CD14-positive monocyte (primary cell): ENCODE measurements at regions not wholly inside any gene's neighbourhood (a gene's known extent, or its start where the extent isn't known, plus 50 kb on each side); places are given as distances from the start of the nearest gene placed in this dataset.

ENCODE experiments used
- DNase-seq, 3 donors: peaks; one replicate each; pipeline ENCODE4 v3.0.0-alpha.2; 2011 to 2022
- H2AFZ ChIP-seq: 2 replicates; pipeline ENCODE4 v1.6.0; 2012; ENCODE audit warnings: mild to moderate bottlenecking, low read depth, low read length, inconsistent platforms; ENCODE audit not compliant: insufficient read depth, poor library complexity, severe bottlenecking
- H3K27ac ChIP-seq, 2 donors: 1 replicate in 1 of 2; 2 replicates in 1 of 2; pipeline ENCODE4 v1.5.1; 2012 to 2013; ENCODE audit warnings: low read length in 2 of 2, control low read depth in 1 of 2, inconsistent platforms in 1 of 2, low read depth in 1 of 2, mild to moderate bottlenecking in 1 of 2
- H3K27me3 ChIP-seq, 2 donors: one replicate each; pipeline versions ENCODE4 v1.6.0 to v1.6.1; 2011 to 2013; ENCODE audit warnings: low read length in 2 of 2; ENCODE audit not compliant: control insufficient read depth in 2 of 2, insufficient read depth in 2 of 2
- H3K36me3 ChIP-seq, 2 donors: replicated peaks in 1 of 2; 1 replicate in 1 of 2; 2 replicates in 1 of 2; pipeline versions ENCODE4 v1.5.1 to v1.6.1; 2012 to 2013; ENCODE audit warnings: low read length in 2 of 2, control low read depth in 1 of 2, inconsistent platforms in 1 of 2, mild to moderate bottlenecking in 1 of 2; ENCODE audit not compliant: insufficient read depth in 2 of 2, control insufficient read depth in 1 of 2
- H3K4me1 ChIP-seq, 2 donors: 1 replicate in 1 of 2; 2 replicates in 1 of 2; pipeline versions ENCODE4 v1.5.1 to v1.6.1; 2012 to 2013; ENCODE audit warnings: low read length in 2 of 2, control low read depth in 1 of 2, inconsistent platforms in 1 of 2, mild to moderate bottlenecking in 1 of 2, moderate library complexity in 1 of 2; ENCODE audit not compliant: insufficient read depth in 2 of 2, control insufficient read depth in 1 of 2
- H3K4me2 ChIP-seq: replicated peaks from 2 replicates; pipeline ENCODE3; 2012; ENCODE audit warnings: low read length, moderate library complexity, mild to moderate bottlenecking; ENCODE audit not compliant: poor library complexity, severe bottlenecking; ENCODE audit errors: extremely low read depth
- H3K4me3 ChIP-seq, 3 experiments: fragments of 200-600 bp in 1 of 3; sonication (generic) in 1 of 3; replicated peaks in 1 of 3; 1 replicate in 2 of 3; 2 replicates in 1 of 3; pipeline ENCODE4 v1.5.1; 2011 to 2013; ENCODE audit warnings: low read length in 3 of 3, mild to moderate bottlenecking in 3 of 3, control low read depth in 2 of 3, low read depth in 2 of 3, inconsistent platforms in 1 of 3, moderate library complexity in 1 of 3
- H3K79me2 ChIP-seq: 2 replicates; pipeline ENCODE4 v1.6.0; 2012; ENCODE audit warnings: mild to moderate bottlenecking, control low read depth, inconsistent platforms, low read length, moderate library complexity; ENCODE audit not compliant: insufficient read depth
- H3K9ac ChIP-seq: 2 replicates; pipeline ENCODE4 v1.6.0; 2017; ENCODE audit warnings: low read length, mild to moderate bottlenecking; ENCODE audit not compliant: insufficient read depth, poor library complexity, severe bottlenecking
- H3K9me3 ChIP-seq, 2 donors: replicated peaks in 1 of 2; 1 replicate in 1 of 2; 2 replicates in 1 of 2; pipeline versions ENCODE4 v1.5.1 to v1.6.1; 2012 to 2013; ENCODE audit warnings: low read length in 2 of 2, control low read depth in 1 of 2; ENCODE audit not compliant: control insufficient read depth in 1 of 2, insufficient read depth in 1 of 2
- H4K20me1 ChIP-seq: 2 replicates; pipeline ENCODE4 v1.6.0; 2012; ENCODE audit warnings: mild to moderate bottlenecking, low read length, control low read depth, moderate library complexity; ENCODE audit not compliant: insufficient read depth
- H3K27ac Mint-ChIP-seq, 7 donors: one replicate each; pipeline ENCODE4 v1.8.0; 2020; ENCODE audit warnings: mild to moderate bottlenecking in 7 of 7, mixed read lengths in 7 of 7, moderate library complexity in 6 of 7, inconsistent platforms in 2 of 7
- H3K27me3 Mint-ChIP-seq, 3 donors: one replicate each; pipeline ENCODE4 v1.8.0; 2021 to 2022; ENCODE audit warnings: low read depth in 3 of 3, mild to moderate bottlenecking in 3 of 3, mixed read lengths in 3 of 3, moderate library complexity in 3 of 3, inconsistent platforms in 1 of 3
- H3K36me3 Mint-ChIP-seq, 2 donors: one replicate each; pipeline ENCODE4 v1.8.0; 2020; ENCODE audit warnings: mixed read lengths in 2 of 2, inconsistent platforms in 1 of 2, mild to moderate bottlenecking in 1 of 2
- H3K4me1 Mint-ChIP-seq: one replicate; pipeline ENCODE4 v1.8.0; 2020; ENCODE audit warnings: mild to moderate bottlenecking, mixed read lengths
- H3K4me3 Mint-ChIP-seq, 2 donors: one replicate each; pipeline ENCODE4 v1.8.0; 2020; ENCODE audit warnings: mild to moderate bottlenecking in 2 of 2, mixed read lengths in 2 of 2, moderate library complexity in 1 of 2
- H3K9me3 Mint-ChIP-seq, 7 donors: one replicate each; pipeline ENCODE4 v1.8.0; 2020 to 2022; ENCODE audit warnings: mixed read lengths in 7 of 7, mild to moderate bottlenecking in 6 of 7, moderate library complexity in 6 of 7, inconsistent platforms in 2 of 7
- CTCF ChIP-seq: fragments of 200-600 bp; IDR thresholded peaks from one replicate; pipeline ENCODE4 v1.8.0; 2022; ENCODE audit warnings: antibody characterized with exemption, mild to moderate bottlenecking
- WGBS: methylation state at CpG from one replicate; pipeline ENCODE4 v1.1.5; 2013; ENCODE audit warnings: missing lambda C conversion rate; ENCODE audit not compliant: insufficient coverage; 5-methylcytosine and 5-hydroxymethylcytosine counted together
- intact Hi-C, 2 donors: fragments of 100-400 bp; cut with micrococcal nuclease; formaldehyde crosslinking; loops; one replicate each; pipeline versions ENCODE4 v1.15.0 to v1.15.1; 2023

GRCh38 chr17:77506371-77506991, 365.7 kb downstream of the SEC14L1 start:
- no peak overlapping the region for H2AFZ ChIP-seq
- intact Hi-C loops, result no loop called here
- TF ChIP-seq CTCF, result no peak
- H4K20me1 ChIP-seq, result no peaks in the 10 kb centered on the region
- Mint-ChIP-seq H3K36me3 (peaks cover 0 to 5% of the 10 kb centered on the region in 2 donors), H3K27ac (no peak overlapping the region), H3K9me3 (peaks cover 0 to 9% (median 7%) of the 10 kb centered on the region in 7 donors), H3K4me3 (no peak overlapping the region), H3K4me1 (no peaks in the 10 kb centered on the region), H3K27me3 (peaks cover 0 to 11% (median 10%) of the 10 kb centered on the region in 3 donors)
- H3K9ac ChIP-seq, result no peak overlapping the region
- H3K4me1 ChIP-seq, result peaks cover 0 to 6% of the 10 kb centered on the region in 2 donors
- no peak overlapping the region for H3K4me3 ChIP-seq
- H3K36me3 ChIP-seq, result no peaks in the 10 kb centered on the region
- H3K9me3 ChIP-seq, result peaks cover under 1 to 8% of the 10 kb centered on the region in 2 donors
- no peaks in the 10 kb centered on the region for H3K79me2 ChIP-seq
- WGBS, result 94% methylated on average over 27 of the region's 27 CpGs
- no peaks in the 10 kb centered on the region for H3K27me3 ChIP-seq
- no peak overlapping the region for H3K4me2 ChIP-seq
- no peak for DNase-seq
- H3K27ac ChIP-seq, result no peak overlapping the region

- H3K27ac Mint-ChIP-seq, result no peak overlapping the region
- peaks cover 2% of the 10 kb centered on the region for H3K4me1 Mint-ChIP-seq
- intact Hi-C loops, result no loop called here
- peaks cover 0 to 6% of the 10 kb centered on the region in 2 donors for H3K4me1 ChIP-seq
- H3K4me3 Mint-ChIP-seq, result no peak overlapping the region
- no peaks in the 10 kb centered on the region for H4K20me1 ChIP-seq
- no peaks in the 10 kb centered on the region for H3K36me3 ChIP-seq
- no peak for TF ChIP-seq CTCF
- no peak overlapping the region for H3K4me2 ChIP-seq
- no peak for DNase-seq
- H3K9ac ChIP-seq, result no peak overlapping the region
- H3K4me3 ChIP-seq, result no peak overlapping the region
- no peaks in the 10 kb centered on the region for H3K79me2 ChIP-seq
- H3K36me3 Mint-ChIP-seq, result no peaks in the 10 kb centered on the region
- 71% methylated on average over 14 of the region's 19 CpGs for WGBS
- H2AFZ ChIP-seq, result no peak overlapping the region
- H3K27me3 Mint-ChIP-seq, result peaks cover 0 to 12% (median 11%) of the 10 kb centered on the region in 3 donors
- peaks cover 5 to 8% of the 10 kb centered on the region in 2 donors for H3K9me3 ChIP-seq
- H3K9me3 Mint-ChIP-seq, result peaks cover 0 to 14% (median 9%) of the 10 kb centered on the region in 7 donors
- no peak overlapping the region for H3K27ac ChIP-seq
- H3K27me3 ChIP-seq, result no peaks in the 10 kb centered on the region
Measured at GRCh38 chr17:77507111-77507885, 366.5 kb downstream of the SEC14L1 start.
